ENCODE measurements at regions not wholly inside any gene's neighbourhood (a gene's known extent, or its start where the extent isn't known, plus 50 kb on each side); places are given as distances from the start of the nearest gene placed in this dataset.

DNA sequence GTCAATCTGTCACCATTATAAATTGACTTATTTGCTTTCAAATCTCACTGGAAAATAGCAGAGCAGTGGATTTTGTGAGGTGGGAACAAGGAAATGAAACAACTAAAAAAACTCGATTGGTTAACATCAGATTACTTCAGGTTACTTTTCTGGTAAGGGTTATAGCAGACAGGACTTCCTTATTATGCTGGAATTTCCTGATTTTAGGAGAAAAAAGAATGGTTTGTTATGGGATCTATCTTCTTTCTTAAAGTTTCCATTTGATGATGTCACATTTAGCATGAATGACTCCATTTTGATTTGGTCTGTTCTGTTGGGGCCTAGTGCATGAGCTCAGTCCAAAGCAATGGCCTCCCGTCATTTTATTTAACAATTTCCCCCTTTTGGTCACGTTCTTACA lies 210.6 kb downstream of the KCNJ2 start:
- no peak overlapping the region for H3K23ac ChIP-seq (ENCODE audit: insufficient read length)
- H3K9ac ChIP-seq (replicated peaks in 1 of 4; ENCODE audit: extremely low read depth in 1 of 4, low read depth in 3 of 4, low read length in 3 of 4), result no peak overlapping the region
- H3K79me2 ChIP-seq (ENCODE audit: control insufficient read depth in 1 of 2, insufficient read depth in 2 of 2, low read length in 2 of 2), result no peaks in the 10 kb centered on the region
- no peak overlapping the region for H2BK15ac ChIP-seq (ENCODE audit: low read length)
- 92% methylated on average over 3 of the region's 3 CpGs; no CpG with 5 or more reads in 1 of the 2 experiments for WGBS, 2 experiments (ENCODE audit: extremely low coverage in 1 of 2, insufficient coverage in 1 of 2, insufficient read length in 1 of 2, insufficient replicate concordance in 2 of 2, low coverage in 1 of 2, low lambda C conversion rate in 2 of 2, missing lambda C conversion rate in 1 of 2)
- DNase-seq (ENCODE audit: low read depth in 1 of 2, low spot score in 2 of 2), result no peak
- H3K18ac ChIP-seq (ENCODE audit: extremely low read depth, low read length), result no peak overlapping the region
- no peaks in the 10 kb centered on the region for H3K9me3 ChIP-seq (ENCODE audit: insufficient read depth in 2 of 2, low read depth in 1 of 2, low read length in 1 of 2)
- no peak for TF ChIP-seq USF2 (IDR thresholded peaks at IDR 0.05; ENCODE audit: low read length)
- TF ChIP-seq BACH1 (IDR thresholded peaks at IDR 0.05; ENCODE audit: low read length), result no peak
- TF ChIP-seq SUZ12 (IDR thresholded peaks at IDR 0.05; ENCODE audit: low read length), result no peak
- TF ChIP-seq SIN3A (conservative IDR thresholded peaks at IDR 0.05 in 1 of 2, IDR thresholded peaks at IDR 0.05 in 1 of 2; ENCODE audit: low read depth in 1 of 2, low read length in 2 of 2), result no peak
- no peak overlapping the region for H3K14ac ChIP-seq (ENCODE audit: insufficient read length)
- no peak overlapping the region for H3K4ac ChIP-seq (replicated peaks; ENCODE audit: insufficient read length, low read depth, low read length)
- ChIA-PET POLR2A (ENCODE audit: partially characterized antibody) (no interaction called here), CTCF (ENCODE audit: partially characterized antibody) (interaction anchor here (1.3 kb wide), 1 partner anchor 11 kb away, joined by 5 read pairs; no protein-coding TSS in a partner anchor)
- peaks cover 0 to 3% (median 0%) of the 10 kb centered on the region in 4 experiments; a peak in 1 of 7 replicates for H3K4me1 ChIP-seq (replicated peaks in 1 of 4; ENCODE audit: control insufficient read depth in 3 of 4, insufficient read depth in 4 of 4, low read length in 3 of 4)
- H3K4me2 ChIP-seq (ENCODE audit: insufficient read depth in 1 of 2, low read depth in 2 of 2, low read length in 2 of 2), result no peak overlapping the region
- H2AFZ ChIP-seq (ENCODE audit: low read length), result no peak overlapping the region
- H2BK12ac ChIP-seq (ENCODE audit: low read depth, low read length), result no peak overlapping the region
- H3K27ac ChIP-seq (ENCODE audit: low read depth, low read length), result no peak overlapping the region
- H4K8ac ChIP-seq (ENCODE audit: extremely low read depth, insufficient read depth, low read length), result no peak overlapping the region
- no peak overlapping the region for H2AK5ac ChIP-seq (ENCODE audit: low read depth, low read length)
- no peak overlapping the region for H2BK120ac ChIP-seq (replicated peaks; ENCODE audit: low read depth, low read length)
- H3K56ac ChIP-seq (replicated peaks; ENCODE audit: insufficient read length, low read depth, low read length), result no peak overlapping the region
- H3K79me1 ChIP-seq (ENCODE audit: low read depth, low read length), result no peaks in the 10 kb centered on the region
- no peak overlapping the region for H4K91ac ChIP-seq (replicated peaks; ENCODE audit: insufficient read length, low read length)
- no peak overlapping the region for H4K5ac ChIP-seq (ENCODE audit: insufficient read length, low read depth, low read length)
- no peak overlapping the region for H2BK5ac ChIP-seq (ENCODE audit: low read depth, low read length)
- no peaks in the 10 kb centered on the region for H3K36me3 ChIP-seq (ENCODE audit: control insufficient read depth in 2 of 4, insufficient read depth in 4 of 4, low read length in 3 of 4)
- no peaks in the 10 kb centered on the region for H4K20me1 ChIP-seq (replicated peaks in 1 of 2; ENCODE audit: control insufficient read depth in 1 of 2, insufficient read depth in 2 of 2, low read length in 2 of 2)
- H3K23me2 ChIP-seq (ENCODE audit: low read depth, low read length), result no peaks in the 10 kb centered on the region
- no peak for FAIRE-seq
- H3K4me3 ChIP-seq (ENCODE audit: extremely low read depth in 1 of 4, insufficient read depth in 2 of 4, low read depth in 3 of 4, low read length in 4 of 4), result no peak overlapping the region
- no peaks in the 10 kb centered on the region for H3K27me3 ChIP-seq (replicated peaks in 1 of 4; ENCODE audit: control insufficient read depth in 3 of 4, extremely low read depth in 1 of 4, insufficient read depth in 3 of 4, low read length in 3 of 4)
- no peak overlapping the region for H2BK20ac ChIP-seq (ENCODE audit: low read length)
